Psoas muscle (tissue), 7 donors: ENCODE measurements at regions not wholly inside any gene's neighbourhood (a gene's known extent, or its start where the extent isn't known, plus 50 kb on each side); places are given as distances from the start of the nearest gene placed in this dataset.

Source experiments
- ATAC-seq, 4 donors: fragments of 200-7000 bp; cut with Tn5 transposase; one replicate each; pipeline ENCODE4 v1.9.1; 2020; ENCODE audit warnings: moderate library complexity in 3 of 4, mild to moderate bottlenecking in 2 of 4
- DNase-seq, 2 donors: peaks; one replicate each; pipeline ENCODE4 v3.0.0-alpha.2; 2020
- H3K27ac ChIP-seq: fragments of 200-600 bp; one replicate; pipeline ENCODE4 v1.8.0; 2022
- H3K27me3 ChIP-seq, 3 donors: fragments of 200-600 bp in 1 of 3; one replicate each; pipeline versions ENCODE4 v1.6.1 to v1.8.0; 2013 to 2022; ENCODE audit warnings: low read length in 2 of 3, mild to moderate bottlenecking in 2 of 3, moderate library complexity in 1 of 3; ENCODE audit not compliant: insufficient read depth in 3 of 3
- H3K36me3 ChIP-seq, 2 donors: fragments of 200-600 bp in 1 of 2; one replicate each; pipeline versions ENCODE4 v1.6.1 to v1.8.0; 2013 to 2022; ENCODE audit warnings: low read depth in 1 of 2, mild to moderate bottlenecking in 1 of 2, moderate library complexity in 1 of 2; ENCODE audit not compliant: insufficient read depth in 1 of 2
- H3K4me1 ChIP-seq: fragments of 200-600 bp; one replicate; pipeline ENCODE4 v1.8.0; 2022
- H3K4me3 ChIP-seq: fragments of 200-600 bp; one replicate; pipeline ENCODE4 v1.8.0; 2022; ENCODE audit warnings: mild to moderate bottlenecking
- H3K9me3 ChIP-seq: fragments of 200-600 bp; one replicate; pipeline ENCODE4 v1.8.0; 2022
- WGBS, 3 donors: extraction: QIAGEN DNeasy Blood & Tissue Kit; methylation state at CpG; one replicate each; pipeline versions ENCODE4 v1.1.6 to v1.1.7; 2013; 5-methylcytosine and 5-hydroxymethylcytosine counted together
- intact Hi-C, 2 donors: fragments of 100-400 bp; cut with DNase I; formaldehyde crosslinking; loops; one replicate each; pipeline versions ENCODE4 v1.11.0 to v1.14.2; 2022
- TF ChIP-seq, protein P1 (sequence below): fragments of 200-600 bp; IDR thresholded peaks from one replicate; pipeline ENCODE4 v1.8.0; 2022; ENCODE audit warnings: antibody characterized with exemption
- donor health status: healthy with polysubstance abuse.
- donor health status: DM: no; HTN: no; CAD: no; lungs with moderate emphysema.
- donor health status: Bipolar disorder and iron deficiency.
- donor health status: healthy.
- donor health status: DM: yes; HTN: yes; CAD: no.
- donor health status: DM: no; HTN: no; CAD: no.
- donor health status: DM: yes; HTN: yes; CAD: no.

DNA sequence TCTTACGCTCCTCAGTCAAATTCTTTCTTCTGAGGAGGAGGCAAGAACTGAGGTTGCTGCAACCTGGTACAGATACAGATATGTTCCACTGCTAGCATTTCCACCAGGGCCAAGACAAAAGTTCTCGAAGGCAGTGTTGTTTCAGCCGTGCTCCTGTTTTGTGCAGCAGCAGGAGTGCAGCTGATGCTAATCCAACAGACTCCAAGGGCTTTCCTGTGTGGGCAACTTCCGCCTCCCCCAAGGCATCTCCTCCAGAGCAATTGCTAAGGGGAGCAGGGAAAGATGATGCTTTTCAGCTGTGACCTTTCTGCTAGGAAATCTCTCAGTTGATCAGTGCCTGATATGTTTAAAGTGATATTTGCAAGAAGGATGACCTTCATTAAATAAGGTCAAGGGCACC, 52.6 kb upstream of the DAPL1 start:
- 71 to 85% (median 81%) methylated on average over 4 of the region's 4 CpGs for WGBS, 3 donors
- ATAC-seq (no peak), DNase-seq (no peak)
- intact Hi-C loops = no loop called here
- Histone ChIP-seq H3K27me3 (peaks cover 0 to 4% (median 1%) of the 10 kb centered on the region in 3 donors), H3K4me1 (no peaks in the 10 kb centered on the region), H3K27ac (no peak overlapping the region), H3K9me3 (no peaks in the 10 kb centered on the region), H3K4me3 (no peak overlapping the region), H3K36me3 (no peaks in the 10 kb centered on the region)
- TF ChIP-seq, protein P1, sequence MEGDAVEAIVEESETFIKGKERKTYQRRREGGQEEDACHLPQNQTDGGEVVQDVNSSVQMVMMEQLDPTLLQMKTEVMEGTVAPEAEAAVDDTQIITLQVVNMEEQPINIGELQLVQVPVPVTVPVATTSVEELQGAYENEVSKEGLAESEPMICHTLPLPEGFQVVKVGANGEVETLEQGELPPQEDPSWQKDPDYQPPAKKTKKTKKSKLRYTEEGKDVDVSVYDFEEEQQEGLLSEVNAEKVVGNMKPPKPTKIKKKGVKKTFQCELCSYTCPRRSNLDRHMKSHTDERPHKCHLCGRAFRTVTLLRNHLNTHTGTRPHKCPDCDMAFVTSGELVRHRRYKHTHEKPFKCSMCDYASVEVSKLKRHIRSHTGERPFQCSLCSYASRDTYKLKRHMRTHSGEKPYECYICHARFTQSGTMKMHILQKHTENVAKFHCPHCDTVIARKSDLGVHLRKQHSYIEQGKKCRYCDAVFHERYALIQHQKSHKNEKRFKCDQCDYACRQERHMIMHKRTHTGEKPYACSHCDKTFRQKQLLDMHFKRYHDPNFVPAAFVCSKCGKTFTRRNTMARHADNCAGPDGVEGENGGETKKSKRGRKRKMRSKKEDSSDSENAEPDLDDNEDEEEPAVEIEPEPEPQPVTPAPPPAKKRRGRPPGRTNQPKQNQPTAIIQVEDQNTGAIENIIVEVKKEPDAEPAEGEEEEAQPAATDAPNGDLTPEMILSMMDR = no peak

DNA sequence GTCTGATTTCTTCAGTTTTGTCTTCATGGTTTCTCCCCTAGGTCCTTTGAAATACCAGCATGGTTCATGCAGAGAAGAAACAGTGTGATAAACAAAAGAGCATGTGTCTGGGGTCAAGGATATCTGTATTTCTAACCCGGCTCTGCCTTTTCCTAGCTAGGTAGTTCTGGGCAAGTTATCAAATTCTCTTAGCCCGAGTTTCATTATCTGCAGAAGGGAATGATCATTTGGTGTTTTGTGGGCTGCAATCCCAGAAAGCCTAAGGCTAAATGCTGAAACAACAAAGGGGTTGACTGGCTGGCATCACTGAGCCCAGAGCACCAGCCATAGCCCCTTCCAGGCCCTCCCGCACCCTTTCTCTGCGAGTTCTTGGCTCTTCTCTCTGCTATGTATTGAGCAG, 51.7 kb upstream of the DAPL1 start:
- TF ChIP-seq, protein P1 = no peak
- Histone ChIP-seq H3K27ac (no peak overlapping the region), H3K4me3 (no peak overlapping the region), H3K9me3 (no peaks in the 10 kb centered on the region), H3K27me3 (peaks cover 0 to 4% (median 1%) of the 10 kb centered on the region in 3 donors), H3K4me1 (no peaks in the 10 kb centered on the region), H3K36me3 (no peaks in the 10 kb centered on the region)
- ATAC-seq (no peak), DNase-seq (no peak)
- WGBS, 3 donors = 80 to 85% (median 83%) methylated on average over 4 of the region's 4 CpGs
- intact Hi-C loops = no loop called here

DNA sequence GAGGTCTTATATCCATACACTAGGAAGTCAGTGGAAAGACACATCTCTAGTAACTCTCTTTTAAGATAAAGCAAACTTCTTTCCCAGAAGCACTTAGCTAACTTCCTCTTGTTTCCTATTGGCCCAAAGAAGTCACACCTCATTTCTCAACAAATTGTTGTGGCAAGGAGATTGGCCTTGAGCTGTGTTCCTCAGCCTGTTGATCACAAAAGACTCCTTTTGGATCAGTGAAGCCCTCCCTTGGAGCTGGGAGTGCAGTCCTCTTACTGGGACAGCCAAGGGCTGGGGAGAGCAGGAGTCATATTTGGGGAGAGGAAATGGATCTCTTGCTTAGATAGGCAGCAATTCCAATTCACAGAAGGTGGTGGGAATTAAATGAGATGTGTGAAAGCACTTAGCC, 51.2 kb upstream of the DAPL1 start:
- no peak overlapping the region for H3K4me3 ChIP-seq
- H3K9me3 ChIP-seq = no peaks in the 10 kb centered on the region
- H3K4me1 ChIP-seq = no peaks in the 10 kb centered on the region
- no peak overlapping the region for H3K27ac ChIP-seq
- intact Hi-C loops = no loop called here
- H3K27me3 ChIP-seq = peaks cover 0 to 4% (median 1%) of the 10 kb centered on the region in 3 donors
- DNase-seq = no peak
- no peaks in the 10 kb centered on the region for H3K36me3 ChIP-seq
- TF ChIP-seq, protein P1 = no peak
- no peak for ATAC-seq

DNA sequence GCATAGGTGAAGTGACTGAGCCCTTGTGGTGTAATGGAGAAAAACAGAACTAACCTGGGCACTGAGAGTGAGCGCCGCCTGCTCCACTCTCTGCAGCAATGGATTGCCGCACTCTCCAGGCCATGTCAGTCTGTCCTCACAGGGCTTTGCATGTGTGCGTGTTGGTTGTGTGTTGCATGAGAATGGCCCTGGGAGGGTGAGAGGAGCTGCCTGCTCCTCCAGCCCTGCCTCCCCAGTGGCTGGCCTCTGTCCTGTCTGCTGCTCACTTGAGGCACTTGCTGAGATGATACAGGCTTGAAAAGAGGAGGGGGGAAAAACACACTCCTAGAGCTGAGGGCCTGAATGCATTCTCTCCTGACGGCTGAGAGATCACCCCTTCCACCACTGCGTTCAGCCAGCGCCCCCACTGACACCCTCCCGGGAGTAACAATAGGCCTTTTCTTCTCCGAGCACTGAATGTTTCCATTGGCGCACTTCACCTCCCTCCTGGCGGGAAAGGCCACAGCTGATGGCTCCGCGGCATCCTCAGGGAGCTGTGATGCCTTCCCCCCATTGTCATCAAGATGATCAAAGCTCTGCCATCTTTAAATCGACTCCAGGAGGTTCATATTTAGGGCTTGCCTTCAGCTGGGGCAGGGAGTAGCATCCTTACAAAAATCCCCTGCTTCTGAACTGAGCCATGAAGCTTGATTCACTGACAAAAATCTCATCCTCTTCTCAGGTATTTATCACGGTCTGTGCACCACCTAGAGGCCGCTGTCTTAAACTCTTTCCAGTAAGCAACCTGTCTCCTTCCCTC, 49.9 kb upstream of the DAPL1 start:
- TF ChIP-seq, protein P1 = peak; percentile 43
- 46 to 53% (median 47%) methylated on average over 16 of the region's 16 CpGs for WGBS, 3 donors
- ATAC-seq (peak in 1 of 4 donors; percentile 36), DNase-seq (no peak)
- no peaks in the 10 kb centered on the region for H3K36me3 ChIP-seq
- H3K4me3 ChIP-seq = no peak overlapping the region
- peaks cover 0 to 4% (median 1%) of the 10 kb centered on the region in 3 donors for H3K27me3 ChIP-seq
- H3K27ac ChIP-seq = no peak overlapping the region
- no peaks in the 10 kb centered on the region for H3K4me1 ChIP-seq
- intact Hi-C loops = no loop called here
- H3K9me3 ChIP-seq = no peaks in the 10 kb centered on the region
